CD4-positive, alpha-beta T cell (primary cell): ENCODE measurements at regions not wholly inside any gene's neighbourhood (a gene's known extent, or its start where the extent isn't known, plus 50 kb on each side); places are given as distances from the start of the nearest gene placed in this dataset.

Experiments
- ATAC-seq: fragments of 200-7000 bp; cut with Tn5 transposase; one replicate; pipeline ENCODE4 v1.10.0; 2022; ENCODE audit warnings: mild to moderate bottlenecking; ENCODE audit not compliant: poor library complexity
- CTCF ChIA-PET: fragments of 350-600 bp; sonication (Branson Sonifier 250); formaldehyde crosslinking; loops from one replicate; lab custom pipeline; 2021; ENCODE audit warnings: antibody characterized with exemption, inconsistent platforms; lab: Charles Lee
- POLR2A ChIA-PET: fragments of 350-600 bp; sonication (Branson Sonifier 250); formaldehyde crosslinking; loops from one replicate; lab custom pipeline; 2021; ENCODE audit warnings: antibody characterized with exemption, inconsistent platforms; lab: Charles Lee
- DNase-seq, 14 experiments: peaks; one replicate each; pipeline ENCODE4 v3.0.0-alpha.2; 2013 to 2020; ENCODE audit warnings: mixed read lengths in 2 of 14
- H3K27ac ChIP-seq, 2 donors: one replicate each; pipeline versions ENCODE4 v1.5.1 to v1.7.0; 2013; ENCODE audit warnings: low read length in 2 of 2, low read depth in 1 of 2, mild to moderate bottlenecking in 1 of 2
- H3K27me3 ChIP-seq, 2 experiments: 1 replicate in 1 of 2; 2 replicates in 1 of 2; pipeline versions ENCODE4 v1.6.1 to v1.7.0; 2013; ENCODE audit warnings: low read length in 2 of 2, control low read depth in 1 of 2, mild to moderate bottlenecking in 1 of 2, moderate library complexity in 1 of 2; ENCODE audit not compliant: insufficient read depth in 2 of 2, control insufficient read depth in 1 of 2
- H3K36me3 ChIP-seq: one replicate; pipeline ENCODE4 v1.6.1; 2013; ENCODE audit warnings: low read length, control low read depth; ENCODE audit not compliant: insufficient read depth
- H3K4me1 ChIP-seq: one replicate; pipeline ENCODE4 v1.6.1; 2013; ENCODE audit warnings: low read length, control low read depth; ENCODE audit not compliant: insufficient read depth
- H3K4me3 ChIP-seq: one replicate; pipeline ENCODE4 v1.5.1; 2013; ENCODE audit warnings: mild to moderate bottlenecking, low read length, moderate library complexity
- H3K9me3 ChIP-seq, 2 experiments: 1 replicate in 1 of 2; 2 replicates in 1 of 2; pipeline versions ENCODE4 v1.6.1 to v1.7.0; 2013; ENCODE audit warnings: low read length in 2 of 2, mild to moderate bottlenecking in 2 of 2, control low read depth in 1 of 2, moderate library complexity in 1 of 2; ENCODE audit not compliant: control insufficient read depth in 1 of 2, insufficient read depth in 1 of 2
- H3K27ac Mint-ChIP-seq: one replicate; pipeline ENCODE4 v1.8.0; 2020; ENCODE audit warnings: mixed read lengths
- H3K27me3 Mint-ChIP-seq: one replicate; pipeline ENCODE4 v1.8.0; 2021; ENCODE audit warnings: mixed read lengths
- H3K36me3 Mint-ChIP-seq: one replicate; pipeline ENCODE4 v1.8.0; 2021; ENCODE audit warnings: low read depth, mixed read lengths
- H3K4me1 Mint-ChIP-seq: one replicate; pipeline ENCODE4 v1.8.0; 2021; ENCODE audit warnings: low read depth, mixed read lengths
- H3K4me3 Mint-ChIP-seq: one replicate; pipeline ENCODE4 v1.8.0; 2020; ENCODE audit warnings: mild to moderate bottlenecking, mixed read lengths
- H3K9me3 Mint-ChIP-seq: one replicate; pipeline ENCODE4 v1.8.0; 2020; ENCODE audit warnings: mixed read lengths
- CTCF ChIP-seq: fragments of 200-600 bp; IDR thresholded peaks from one replicate; pipeline ENCODE4 v1.8.0; 2022; ENCODE audit warnings: antibody characterized with exemption, mild to moderate bottlenecking
- intact Hi-C, 2 experiments: fragments of 100-400 bp; cut with DNase I in 1 of 2; cut with micrococcal nuclease in 1 of 2; formaldehyde crosslinking; loops; one replicate each; pipeline versions ENCODE4 v1.15.1 to v1.9.0; 2023 to 2025; cut with DNase I, micrococcal nuclease

DNA sequence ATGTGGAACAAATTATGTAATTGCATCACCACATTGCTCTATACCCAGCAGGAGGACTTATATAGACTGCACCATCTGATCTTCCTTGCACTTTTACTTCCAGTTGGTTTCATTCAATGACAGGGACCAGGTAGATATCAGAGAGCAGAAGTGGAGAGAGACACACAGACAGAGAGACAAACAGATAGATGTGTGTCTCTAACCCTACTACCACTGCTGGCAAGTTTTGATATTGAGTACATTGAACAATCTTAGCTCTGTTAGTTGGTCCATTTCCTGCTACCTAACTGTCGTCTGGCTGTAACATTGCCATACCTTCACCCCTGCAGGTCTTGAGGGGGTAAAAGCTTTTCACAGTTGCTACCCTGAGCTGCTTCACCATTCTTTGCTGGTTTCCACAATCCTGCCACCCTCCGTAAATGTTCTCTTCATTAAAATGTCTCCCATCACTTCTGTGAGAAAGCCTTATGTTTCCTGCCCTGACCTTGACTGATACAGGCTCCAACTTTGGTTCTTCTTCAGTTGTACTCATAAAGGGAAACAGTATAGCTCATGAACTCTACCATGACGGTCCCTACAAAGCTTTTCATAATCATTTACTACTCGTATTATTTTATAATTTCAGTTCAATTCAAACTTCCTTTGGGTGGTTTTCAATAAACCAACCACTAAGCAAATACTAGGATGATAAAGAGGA lies 62.3 kb upstream of the ITGA4 start:
- Mint-ChIP-seq H3K4me1 (peaks cover 35% of the 10 kb centered on the region), H3K4me3 (peak overlapping the region; percentile 27), H3K9me3 (no peaks in the 10 kb centered on the region), H3K36me3 (peaks cover 3% of the 10 kb centered on the region), H3K27ac (peak overlapping the region; percentile 66), H3K27me3 (no peaks in the 10 kb centered on the region)
- peak overlapping the region in 1 of 2 donors; percentile 26 for H3K27ac ChIP-seq
- peak; percentile 32 for ATAC-seq
- no peak overlapping the region for H3K4me3 ChIP-seq
- no peaks in the 10 kb centered on the region for H3K9me3 ChIP-seq
- no peaks in the 10 kb centered on the region for H3K27me3 ChIP-seq
- no peak for TF ChIP-seq CTCF
- intact Hi-C loops: no loop called here
- ChIA-PET CTCF (interaction anchor here (0.5 to 0.9 kb wide), 2 partner anchors 62 to 71 kb away, joined by 3 read pairs; partner anchors contain the start of gene ITGA4), POLR2A (interaction anchor here (1.0 to 1.6 kb wide), 4 partner anchors 24 to 93 kb away, joined by 3 to 4 read pairs (median 3); no protein-coding TSS in a partner anchor)
- DNase-seq: peak in 2 of 14 experiments; percentile 13 to 45
- peaks cover 11% of the 10 kb centered on the region for H3K4me1 ChIP-seq
- H3K36me3 ChIP-seq: no peaks in the 10 kb centered on the region

DNA sequence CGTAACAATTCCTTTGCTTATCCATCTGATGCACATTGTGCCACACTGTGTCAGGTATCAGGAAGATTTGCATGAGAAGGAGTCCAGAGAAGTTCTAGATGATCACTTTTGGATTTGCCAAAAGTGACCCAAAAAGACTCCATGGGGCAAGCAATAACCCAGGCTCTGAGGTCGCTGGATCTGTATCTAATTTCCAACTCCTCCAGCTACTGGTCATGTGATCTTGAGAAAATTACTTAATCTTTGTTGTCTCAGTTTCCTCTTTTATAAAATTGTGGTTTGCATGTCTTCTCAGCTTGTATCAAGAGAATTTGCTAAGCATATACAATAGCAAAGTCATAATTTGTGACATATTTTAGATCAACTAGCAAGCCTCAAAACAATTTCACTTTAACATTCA lies 61.3 kb upstream of the ITGA4 start:
- Mint-ChIP-seq H3K4me3 (no peak overlapping the region), H3K36me3 (peaks cover 3% of the 10 kb centered on the region), H3K9me3 (no peaks in the 10 kb centered on the region), H3K4me1 (peaks cover 35% of the 10 kb centered on the region), H3K27me3 (no peaks in the 10 kb centered on the region), H3K27ac (no peak overlapping the region)
- no peak for TF ChIP-seq CTCF
- Histone ChIP-seq H3K4me3 (no peak overlapping the region), H3K27me3 (no peaks in the 10 kb centered on the region), H3K9me3 (no peaks in the 10 kb centered on the region), H3K4me1 (peaks cover 11% of the 10 kb centered on the region), H3K27ac (no peak overlapping the region), H3K36me3 (no peaks in the 10 kb centered on the region)
- intact Hi-C loops: no loop called here
- POLR2A ChIA-PET: interaction anchor here (0.5 to 1.6 kb wide), 6 partner anchors 9 to 276 kb away, joined by 3 to 4 read pairs (median 3); no protein-coding TSS in a partner anchor
- CTCF ChIA-PET: no interaction called here
- DNase-seq (no peak), ATAC-seq (no peak)

DNA sequence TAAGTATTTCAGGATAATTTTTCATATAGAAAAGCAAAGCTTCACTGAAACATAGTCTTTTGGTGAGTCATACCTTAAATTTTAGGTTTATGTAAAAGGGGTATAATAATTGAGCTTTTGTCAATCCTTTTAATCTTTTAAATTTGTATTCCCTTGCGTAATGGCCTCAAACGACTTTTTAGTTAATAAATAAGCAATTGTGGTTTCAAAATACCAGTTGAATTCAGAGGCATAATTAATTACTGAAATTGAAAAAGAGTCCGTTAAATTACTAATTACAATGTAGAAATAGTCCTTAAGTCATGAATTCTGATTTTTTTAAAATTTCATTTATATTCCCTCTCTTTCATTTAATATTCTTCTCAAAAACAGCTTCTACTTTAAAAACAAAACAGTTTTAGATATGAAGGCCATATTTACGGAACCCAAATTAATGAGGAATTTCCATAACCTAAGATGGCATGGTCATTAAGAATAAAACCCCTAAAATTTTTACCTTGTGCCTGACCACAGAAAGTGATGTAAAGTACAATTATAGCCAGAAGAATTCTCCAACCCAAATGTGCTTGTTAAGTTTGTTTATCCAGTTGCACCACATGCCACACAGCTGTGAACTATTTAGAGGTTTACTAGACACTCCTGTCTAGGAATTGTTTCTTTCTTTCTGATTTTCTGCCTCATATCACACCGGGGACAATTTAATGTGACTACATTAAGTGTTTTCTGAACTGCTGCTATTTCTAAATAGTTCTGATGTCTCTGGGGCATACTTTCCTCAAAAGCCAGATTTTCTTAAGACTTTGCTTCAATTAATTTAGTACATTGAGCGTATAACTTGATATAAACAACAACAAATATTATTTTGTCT lies 60.7 kb upstream of the ITGA4 start:
- H3K27me3 ChIP-seq: no peaks in the 10 kb centered on the region
- no peak overlapping the region for H3K27ac Mint-ChIP-seq
- H3K9me3 ChIP-seq: no peaks in the 10 kb centered on the region
- H3K9me3 Mint-ChIP-seq: no peaks in the 10 kb centered on the region
- no peak overlapping the region for H3K27ac ChIP-seq
- peaks cover 11% of the 10 kb centered on the region for H3K4me1 ChIP-seq
- no peaks in the 10 kb centered on the region for H3K36me3 ChIP-seq
- ChIA-PET CTCF (no interaction called here), POLR2A (interaction anchor here (0.7 to 1.6 kb wide), 3 partner anchors 30 to 277 kb away, joined by 3 to 4 read pairs (median 3); no protein-coding TSS in a partner anchor)
- H3K36me3 Mint-ChIP-seq: peaks cover 3% of the 10 kb centered on the region
- no peak overlapping the region for H3K4me3 ChIP-seq
- ATAC-seq: no peak
- no peak overlapping the region for H3K4me3 Mint-ChIP-seq
- no peaks in the 10 kb centered on the region for H3K27me3 Mint-ChIP-seq
- peaks cover 35% of the 10 kb centered on the region for H3K4me1 Mint-ChIP-seq
- intact Hi-C loops: no loop called here
- DNase-seq: no peak
- TF ChIP-seq CTCF: no peak
